Right renal pelvis (tissue), 4 donors: ENCODE measurements at regions not wholly inside any gene's neighbourhood (a gene's known extent, or its start where the extent isn't known, plus 50 kb on each side); places are given as distances from the start of the nearest gene placed in this dataset.
"Not testable (repeated sequence)": the region's sequence is repeated elsewhere in the genome, so short reads cannot be mapped to it uniquely, and the experiment has no call there.

Experiments used
- DNase-seq, 4 donors: peaks; one replicate each; pipeline ENCODE4 v3.0.0-alpha.2; 2013; ENCODE audit warnings: low read depth in 4 of 4, low spot score in 3 of 4, missing footprints in 1 of 4

GRCh38 chr17:20731131-20731530 lies 151.6 kb downstream of the CDRT15L2 start:
- DNase-seq = not testable (repeated sequence)

- no peak for DNase-seq
Measured at GRCh38 chr17:20733923-20734322, 154.4 kb downstream of the CDRT15L2 start.

GRCh38 chr17:20735796-20736195 lies 156.3 kb downstream of the CDRT15L2 start:
- DNase-seq = no peak

GRCh38 chr17:20737636-20738035 lies 158.1 kb downstream of the CDRT15L2 start:
- not testable (repeated sequence) for DNase-seq

- DNase-seq = no peak
Measured at GRCh38 chr17:20771104-20771503, 191.6 kb downstream of the CDRT15L2 start.

GRCh38 chr17:20774472-20775135 lies 195.1 kb downstream of the CDRT15L2 start:
- DNase-seq = peak in 2 of 4 donors; percentile 12 to 20

GRCh38 chr17:20775331-20775730 lies 195.8 kb downstream of the CDRT15L2 start:
- no peak for DNase-seq

- no peak for DNase-seq
Measured at GRCh38 chr17:20779521-20779920, 200.0 kb downstream of the CDRT15L2 start.

GRCh38 chr17:20781260-20781659 lies 201.7 kb downstream of the CDRT15L2 start:
- DNase-seq = no peak

- DNase-seq = not testable (repeated sequence)
Measured at GRCh38 chr17:20781869-20782268, 202.3 kb downstream of the CDRT15L2 start.

- DNase-seq = no peak
Measured at GRCh38 chr17:20783091-20783490, 203.6 kb downstream of the CDRT15L2 start.

GRCh38 chr17:20784100-20784665 lies 204.7 kb downstream of the CDRT15L2 start:
- DNase-seq = no peak

GRCh38 chr17:20787281-20787680 lies 207.8 kb downstream of the CDRT15L2 start:
- no peak for DNase-seq

- no peak for DNase-seq
Measured at GRCh38 chr17:20791626-20792025, 212.1 kb downstream of the CDRT15L2 start.

GRCh38 chr17:20794532-20794931 lies 215.0 kb downstream of the CDRT15L2 start:
- not testable (repeated sequence) for DNase-seq

- no peak for DNase-seq
Measured at GRCh38 chr17:20797292-20797691, 217.8 kb downstream of the CDRT15L2 start.

- no peak for DNase-seq
Measured at GRCh38 chr17:20800146-20800545, 220.6 kb downstream of the CDRT15L2 start.

- DNase-seq = no peak
Measured at GRCh38 chr17:20805751-20806150, 226.2 kb downstream of the CDRT15L2 start.

GRCh38 chr17:20807566-20807965 lies 228.0 kb downstream of the CDRT15L2 start:
- DNase-seq = not testable (repeated sequence)

GRCh38 chr17:20815410-20815809 lies 227.4 kb downstream of the USP22 start:
- not testable (repeated sequence) for DNase-seq

- DNase-seq = no peak
Measured at GRCh38 chr17:20823905-20824304, 218.9 kb downstream of the USP22 start.

GRCh38 chr17:20825539-20825938 lies 217.3 kb downstream of the USP22 start:
- DNase-seq = no peak
